Endothelial cell of umbilical vein (primary cell): ENCODE measurements at regions not wholly inside any gene's neighbourhood (a gene's known extent, or its start where the extent isn't known, plus 50 kb on each side); places are given as distances from the start of the nearest gene placed in this dataset.

Experiments
- FOS ChIP-seq: IDR thresholded peaks from 2 replicates; pipeline ENCODE4 v1.6.1; 2011; ENCODE audit warnings: mild to moderate bottlenecking, low read length, moderate library complexity, borderline replicate concordance; ENCODE audit not compliant: insufficient read depth
- POLR2A ChIP-seq: IDR thresholded peaks from 2 replicates; pipeline ENCODE4 v1.6.1; 2012; ENCODE audit warnings: low read depth, mild to moderate bottlenecking, control low read depth, low read length
- POLR2AphosphoS5 ChIP-seq: IDR thresholded peaks from 2 replicates; pipeline ENCODE4 v1.6.1; 2012; ENCODE audit warnings: low read depth, mild to moderate bottlenecking, control low read depth, low read length, moderate library complexity; ENCODE audit not compliant: insufficient read depth
- TF ChIP-seq, protein P1 (sequence below), 2 donors: IDR thresholded peaks; 1 replicate in 1 of 2; 2 replicates in 1 of 2; pipeline ENCODE4 v1.5.1; 2011; ENCODE audit warnings: low read length in 2 of 2, mild to moderate bottlenecking in 2 of 2, moderate library complexity in 2 of 2, control low read depth in 1 of 2, inconsistent platforms in 1 of 2, low read depth in 1 of 2; ENCODE audit not compliant: insufficient read depth in 1 of 2; ENCODE audit errors: extremely low read depth in 1 of 2
- TF ChIP-seq, protein P2 (sequence below): IDR thresholded peaks from 2 replicates; pipeline ENCODE4 v1.6.1; 2011; ENCODE audit not compliant: insufficient read depth, insufficient read length

DNA sequence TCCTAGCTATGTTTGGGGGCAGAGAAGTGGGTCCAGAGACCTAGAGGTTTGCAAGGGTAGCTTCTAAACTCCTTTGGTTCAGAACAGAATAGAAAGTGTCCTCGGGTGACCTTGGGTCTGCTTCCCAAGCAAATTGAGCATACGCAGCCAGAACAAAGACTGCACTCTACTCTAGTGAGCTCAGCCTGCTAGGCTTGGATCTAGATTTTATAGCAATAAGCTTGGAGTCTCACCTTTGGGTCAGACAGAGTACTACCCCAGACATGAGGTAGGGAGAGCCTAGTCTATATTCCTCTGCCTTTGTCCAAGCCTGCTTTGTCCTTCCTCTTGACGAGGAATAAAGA lies 52.6 kb upstream of the ELF5 start:
- TF ChIP-seq, protein P1, sequence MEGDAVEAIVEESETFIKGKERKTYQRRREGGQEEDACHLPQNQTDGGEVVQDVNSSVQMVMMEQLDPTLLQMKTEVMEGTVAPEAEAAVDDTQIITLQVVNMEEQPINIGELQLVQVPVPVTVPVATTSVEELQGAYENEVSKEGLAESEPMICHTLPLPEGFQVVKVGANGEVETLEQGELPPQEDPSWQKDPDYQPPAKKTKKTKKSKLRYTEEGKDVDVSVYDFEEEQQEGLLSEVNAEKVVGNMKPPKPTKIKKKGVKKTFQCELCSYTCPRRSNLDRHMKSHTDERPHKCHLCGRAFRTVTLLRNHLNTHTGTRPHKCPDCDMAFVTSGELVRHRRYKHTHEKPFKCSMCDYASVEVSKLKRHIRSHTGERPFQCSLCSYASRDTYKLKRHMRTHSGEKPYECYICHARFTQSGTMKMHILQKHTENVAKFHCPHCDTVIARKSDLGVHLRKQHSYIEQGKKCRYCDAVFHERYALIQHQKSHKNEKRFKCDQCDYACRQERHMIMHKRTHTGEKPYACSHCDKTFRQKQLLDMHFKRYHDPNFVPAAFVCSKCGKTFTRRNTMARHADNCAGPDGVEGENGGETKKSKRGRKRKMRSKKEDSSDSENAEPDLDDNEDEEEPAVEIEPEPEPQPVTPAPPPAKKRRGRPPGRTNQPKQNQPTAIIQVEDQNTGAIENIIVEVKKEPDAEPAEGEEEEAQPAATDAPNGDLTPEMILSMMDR (IDR thresholded peaks at IDR 0.05; ENCODE audit: extremely low read depth in 1 of 2, insufficient read depth in 1 of 2, low read depth in 1 of 2, low read length in 2 of 2), result no peak
- TF ChIP-seq FOS (no peak), POLR2AphosphoS5 (no peak), POLR2A (no peak)
- TF ChIP-seq, protein P2, sequence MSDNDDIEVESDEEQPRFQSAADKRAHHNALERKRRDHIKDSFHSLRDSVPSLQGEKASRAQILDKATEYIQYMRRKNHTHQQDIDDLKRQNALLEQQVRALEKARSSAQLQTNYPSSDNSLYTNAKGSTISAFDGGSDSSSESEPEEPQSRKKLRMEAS, result no peak
